MM.1S (cell line): ENCODE measurements at regions not wholly inside any gene's neighbourhood (a gene's known extent, or its start where the extent isn't known, plus 50 kb on each side); places are given as distances from the start of the nearest gene placed in this dataset.

Experiments used
- DNase-seq: peaks from one replicate; pipeline ENCODE4 v3.0.0-alpha.2; 2015
- H2AFZ ChIP-seq: fragments of 300-600 bp; sonication (generic); 2 replicates; pipeline ENCODE4 v1.6.0; 2016; ENCODE audit warnings: antibody characterized with exemption, low read length
- H3F3A ChIP-seq: fragments of 300-600 bp; sonication (generic); 2 replicates; pipeline ENCODE4 v1.6.1; 2016; ENCODE audit warnings: mild to moderate bottlenecking, antibody characterized with exemption, low read length, moderate library complexity, mixed read lengths; ENCODE audit not compliant: insufficient read depth
- H3K27ac ChIP-seq: fragments of 300-600 bp; sonication (generic); 2 replicates; pipeline ENCODE4 v1.5.1; 2016; ENCODE audit warnings: mild to moderate bottlenecking, low read length
- H3K27me3 ChIP-seq: fragments of 300-600 bp; sonication (generic); replicated peaks from 2 replicates; pipeline ENCODE4 v1.6.0; 2016; ENCODE audit warnings: low read length; ENCODE audit not compliant: insufficient read depth
- H3K36me3 ChIP-seq: fragments of 300-600 bp; sonication (generic); replicated peaks from 2 replicates; pipeline ENCODE4 v1.6.1; 2016; ENCODE audit warnings: mild to moderate bottlenecking, low read length, mixed read lengths; ENCODE audit not compliant: insufficient read depth
- H3K4me1 ChIP-seq: fragments of 300-600 bp; sonication (generic); 2 replicates; pipeline ENCODE4 v1.6.1; 2016; ENCODE audit warnings: low read length, mixed read lengths
- H3K4me2 ChIP-seq: fragments of 300-600 bp; sonication (generic); 2 replicates; pipeline ENCODE4 v1.6.0; 2016; ENCODE audit warnings: low read depth, low read length
- H3K4me3 ChIP-seq: fragments of 300-600 bp; sonication (generic); 2 replicates; pipeline ENCODE4 v1.5.1; 2016; ENCODE audit warnings: low read length, mixed read lengths
- H3K79me2 ChIP-seq: fragments of 300-600 bp; sonication (generic); 2 replicates; pipeline ENCODE4 v1.6.1; 2016; ENCODE audit warnings: mixed run types, low read length, mixed read lengths
- H3K9ac ChIP-seq: fragments of 300-600 bp; sonication (generic); 2 replicates; pipeline ENCODE4 v1.6.1; 2016; ENCODE audit warnings: low read length, mixed read lengths
- H3K9me2 ChIP-seq: fragments of 300-600 bp; sonication (generic); replicated peaks from 2 replicates; pipeline ENCODE4 v1.6.1; 2016; ENCODE audit warnings: mild to moderate bottlenecking, low read length, mixed read lengths; ENCODE audit not compliant: insufficient read depth
- H3K9me3 ChIP-seq: fragments of 300-600 bp; sonication (generic); replicated peaks from 2 replicates; pipeline ENCODE4 v1.6.1; 2016; ENCODE audit warnings: mild to moderate bottlenecking, low read length, mixed read lengths; ENCODE audit not compliant: insufficient read depth
- H4K20me1 ChIP-seq: fragments of 300-600 bp; sonication (generic); 2 replicates; pipeline ENCODE4 v1.6.1; 2016; ENCODE audit warnings: mild to moderate bottlenecking, low read length, moderate library complexity, mixed read lengths; ENCODE audit not compliant: insufficient read depth
- CTCF ChIP-seq: fragments of 300-600 bp; sonication (generic); IDR thresholded peaks from 2 replicates; pipeline ENCODE4 v1.5.1; 2016; ENCODE audit warnings: antibody characterized with exemption, low read length, mixed read lengths
- EZH2 ChIP-seq: fragments of 300-600 bp; sonication (generic); optimal IDR thresholded peaks from 2 replicates; pipeline ENCODE3; 2017; ENCODE audit warnings: low read depth, mild to moderate bottlenecking, antibody characterized with exemption, low read length, mixed read lengths
- EZH2phosphoT487 ChIP-seq: fragments of 300-600 bp; sonication (generic); IDR thresholded peaks from 2 replicates; pipeline ENCODE4 v1.6.1; 2018; ENCODE audit warnings: antibody characterized with exemption, low read length

DNA sequence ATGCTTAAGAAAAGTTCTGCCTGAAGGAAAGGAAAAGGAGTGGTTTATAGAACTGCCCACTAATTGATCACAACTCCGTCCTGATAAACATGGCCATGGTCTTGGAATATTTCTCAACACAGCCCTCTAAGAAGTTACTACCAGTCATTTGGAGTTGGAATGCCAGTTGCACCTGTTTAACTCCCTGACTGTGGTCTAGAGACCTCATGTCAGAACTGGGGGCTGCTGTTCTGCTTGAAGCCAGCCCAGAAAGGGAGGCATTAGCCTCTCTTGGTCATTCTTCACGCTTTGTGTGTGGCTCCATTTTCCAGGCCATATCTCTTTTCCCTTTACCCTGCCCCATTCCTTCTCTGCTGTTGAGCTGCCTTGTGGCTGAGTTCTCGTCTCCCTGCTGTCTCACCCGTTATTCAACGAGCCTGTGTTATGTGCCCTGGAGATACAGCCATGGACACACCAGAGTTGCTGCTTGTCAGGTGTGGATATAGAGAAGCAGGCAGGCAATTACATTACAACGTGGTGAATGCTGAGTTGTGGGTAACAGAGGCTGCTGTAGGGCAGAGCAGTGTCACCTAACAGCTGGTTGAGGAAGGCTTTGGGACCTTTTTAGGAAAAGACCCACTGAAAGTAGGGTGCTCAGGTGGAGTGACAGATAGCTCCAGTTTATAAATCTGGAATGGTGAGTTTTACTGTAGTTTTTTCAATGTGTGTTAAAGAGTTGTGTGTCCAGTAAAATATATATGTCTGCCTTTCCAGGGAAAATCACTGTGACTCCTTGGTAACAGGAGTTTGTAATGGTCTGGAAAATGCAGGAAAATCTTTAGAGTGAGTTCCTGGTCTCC lies 137.0 kb upstream of the IPO9 start:
- peaks cover 2% of the 10 kb centered on the region for H3F3A ChIP-seq
- no peak for TF ChIP-seq CTCF
- no peak for TF ChIP-seq EZH2phosphoT487
- no peaks in the 10 kb centered on the region for H3K79me2 ChIP-seq
- H3K4me3 ChIP-seq, result no peak overlapping the region
- no peak overlapping the region for H3K27ac ChIP-seq
- H3K4me1 ChIP-seq, result peaks cover 5% of the 10 kb centered on the region
- no peaks in the 10 kb centered on the region for H3K9me2 ChIP-seq
- H3K36me3 ChIP-seq, result no peaks in the 10 kb centered on the region
- H3K9me3 ChIP-seq, result no peaks in the 10 kb centered on the region
- no peak overlapping the region for H3K9ac ChIP-seq
- no peaks in the 10 kb centered on the region for H4K20me1 ChIP-seq
- DNase-seq, result no peak
- no peak overlapping the region for H3K4me2 ChIP-seq
- no peaks in the 10 kb centered on the region; the same call in 1 of the 2 replicates for H3K27me3 ChIP-seq
- H2AFZ ChIP-seq, result no peak overlapping the region

DNA sequence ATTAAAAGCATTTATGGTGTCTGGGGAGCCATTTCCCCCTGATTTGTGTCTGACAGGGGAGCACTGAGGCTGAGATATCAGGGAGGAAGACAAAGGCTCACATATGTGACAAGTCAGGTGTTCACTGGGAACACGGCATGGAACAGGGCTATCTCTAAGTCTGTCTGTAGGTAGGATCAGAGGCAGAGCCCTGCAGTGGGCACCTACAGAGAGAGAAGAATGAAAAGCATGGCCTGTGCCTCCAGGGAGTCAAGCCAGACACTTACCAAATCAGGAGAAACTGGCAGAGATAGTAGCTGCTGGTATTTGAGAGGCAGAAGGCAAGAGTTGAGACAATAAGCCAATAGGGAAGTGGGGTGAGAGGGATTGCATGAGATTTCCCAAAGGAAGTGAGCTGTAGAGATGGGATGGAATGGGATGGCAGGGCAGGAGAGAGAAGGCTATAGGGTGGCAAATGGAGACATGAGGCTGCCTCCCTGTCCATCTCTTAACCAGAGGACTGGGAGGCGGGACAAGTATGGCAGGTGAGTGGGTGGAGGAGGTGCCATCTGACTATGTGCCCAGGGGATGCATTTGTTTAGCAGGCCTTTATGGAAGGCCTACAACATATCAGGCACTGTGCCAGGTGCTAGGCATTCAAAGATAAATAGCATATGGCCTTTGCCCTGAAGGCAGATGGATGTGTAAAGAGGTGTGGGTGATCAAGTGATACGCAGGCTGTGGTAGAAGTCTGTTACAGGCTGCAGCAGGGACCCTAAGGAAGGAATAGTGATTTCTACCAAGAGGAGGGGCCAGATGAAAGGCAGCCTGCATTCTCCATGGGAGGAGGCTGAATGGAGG lies 136.2 kb upstream of the IPO9 start:
- Histone ChIP-seq H3K27ac (no peak overlapping the region), H3K4me1 (no peaks in the 10 kb centered on the region), H3K4me2 (no peak overlapping the region), H3K9ac (no peak overlapping the region), H3K36me3 (no peaks in the 10 kb centered on the region), H4K20me1 (no peaks in the 10 kb centered on the region), H2AFZ (no peak overlapping the region), H3K27me3 (no peaks in the 10 kb centered on the region; the same call in 1 of the 2 replicates), H3K9me3 (no peaks in the 10 kb centered on the region), H3F3A (no peaks in the 10 kb centered on the region), H3K79me2 (no peaks in the 10 kb centered on the region), H3K9me2 (no peaks in the 10 kb centered on the region), H3K4me3 (no peak overlapping the region)
- no peak for TF ChIP-seq EZH2phosphoT487
- no peak for TF ChIP-seq CTCF
- no peak for TF ChIP-seq EZH2
- DNase-seq, result no peak

DNA sequence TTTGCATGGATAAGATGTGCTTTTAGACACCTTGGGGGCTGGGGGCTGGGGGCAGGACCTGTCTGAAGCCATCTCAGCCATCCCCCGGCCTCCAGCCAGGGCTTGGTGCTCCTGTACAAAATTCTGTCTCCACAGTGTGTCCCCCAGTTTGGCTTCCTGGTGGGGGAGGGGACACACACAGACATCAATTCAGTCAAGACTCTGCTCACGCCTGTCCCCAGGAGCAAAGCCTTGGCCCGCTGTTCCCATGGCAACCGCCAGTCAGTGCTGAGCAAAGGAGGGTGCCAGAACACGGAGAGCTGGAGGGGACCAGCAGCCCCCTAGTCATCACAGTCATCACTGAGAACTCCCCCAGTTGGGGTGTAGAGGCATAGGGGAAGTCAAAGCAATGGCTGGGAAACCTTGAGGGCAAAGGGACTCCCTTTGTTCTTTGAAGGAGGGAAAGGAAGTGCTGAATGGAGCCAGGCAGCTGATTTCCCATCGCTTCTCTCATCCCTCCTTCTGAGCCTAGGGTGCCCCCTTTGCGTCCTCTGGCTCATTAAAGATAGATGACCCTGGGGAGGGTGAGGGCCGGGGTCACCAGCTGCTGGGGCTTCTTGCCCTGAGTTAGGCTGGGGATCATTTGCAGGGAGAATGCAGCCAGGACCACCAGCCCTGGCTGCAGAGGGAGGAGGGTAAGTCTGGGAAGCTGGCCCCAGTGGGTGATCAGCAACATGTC lies 134.9 kb upstream of the IPO9 start:
- H4K20me1 ChIP-seq, result no peaks in the 10 kb centered on the region
- no peaks in the 10 kb centered on the region for H3K4me1 ChIP-seq
- H3F3A ChIP-seq, result no peaks in the 10 kb centered on the region
- no peaks in the 10 kb centered on the region for H3K36me3 ChIP-seq
- no peaks in the 10 kb centered on the region for H3K9me3 ChIP-seq
- H3K79me2 ChIP-seq, result no peaks in the 10 kb centered on the region
- DNase-seq, result no peak
- TF ChIP-seq EZH2phosphoT487 (no peak), EZH2 (no peak), CTCF (no peak)
- H3K9me2 ChIP-seq, result no peaks in the 10 kb centered on the region
- H3K4me3 ChIP-seq, result no peak overlapping the region
- no peak overlapping the region for H3K9ac ChIP-seq
- no peak overlapping the region for H3K27ac ChIP-seq
- H3K4me2 ChIP-seq, result no peak overlapping the region
- H3K27me3 ChIP-seq, result no peaks in the 10 kb centered on the region; the same call in 1 of the 2 replicates
- H2AFZ ChIP-seq, result no peak overlapping the region
